K562 (cell line): ENCODE measurements at regions not wholly inside any gene's neighbourhood (a gene's known extent, or its start where the extent isn't known, plus 50 kb on each side); places are given as distances from the start of the nearest gene placed in this dataset.

Experiments
- ATAC-seq: fragments of 200-7000 bp; cut with Tn5 transposase; 3 replicates; pipeline ENCODE4 v1.9.1; 2020; ENCODE audit warnings: moderate library complexity
- BruUV-seq: library from RNA; stranded (reverse); fragments of 400-500 nt; replicated peaks from 2 replicates; lab custom pipeline; 2021; lab: Mats Ljungman, UMichigan
- CTCF ChIA-PET: fragments of 300-600 bp; formaldehyde crosslinking; extraction: SDS; loops from one replicate; lab custom pipeline; 2021; ENCODE audit warnings: low intra/inter-chr PET ratio; lab: Yijun Ruan, JAX
- POLR2A ChIA-PET: fragments of 300-600, 350-650 bp; sonication (Branson Sonifier 250); formaldehyde crosslinking; extraction: SDS; loops from one replicate; lab custom pipeline; 2021; ENCODE audit warnings: antibody characterized with exemption, inconsistent platforms; lab: Yijun Ruan, JAX
- DNase-seq, 4 experiments: peaks; one replicate each; pipeline versions ENCODE4 v3.0.0 to v3.0.0-alpha.2; 2011 to 2018; ENCODE audit warnings: low spot score in 3 of 4, mixed read lengths in 3 of 4; ENCODE audit errors: extremely low read depth in 1 of 4
- FAIRE-seq: peaks from 2 replicates; lab custom pipeline; 2011; peaks lifted over from hg19 to GRCh38; lab: Jason Lieb, UNC
- H2AFZ ChIP-seq: 2 replicates; pipeline ENCODE4 v1.6.0; 2011; ENCODE audit warnings: low read depth, low read length, control low read depth, inconsistent platforms
- H3K27ac ChIP-seq: fragments of 200-600 bp; 3 replicates; pipeline ENCODE4 v1.8.0; 2011; ENCODE audit warnings: low read depth, mild to moderate bottlenecking, control low read depth, inconsistent platforms, low read length, moderate library complexity, mixed read lengths; ENCODE audit errors: extremely low read depth
- H3K27me3 ChIP-seq, 2 experiments: fragments of 300-600 bp in 1 of 2; 2 replicates in 1 of 2; 3 replicates in 1 of 2; pipeline versions ENCODE4 v1.6.0 to v1.8.0; 2011; ENCODE audit warnings: inconsistent platforms in 2 of 2, low read length in 2 of 2, mild to moderate bottlenecking in 1 of 2, mixed read lengths in 1 of 2, moderate library complexity in 1 of 2; ENCODE audit not compliant: control insufficient read depth in 2 of 2, insufficient read depth in 2 of 2
- H3K36me3 ChIP-seq: fragments of 300-600 bp; 3 replicates; pipeline ENCODE4 v1.8.0; 2011; ENCODE audit warnings: mild to moderate bottlenecking, low read length, inconsistent platforms; ENCODE audit not compliant: control insufficient read depth, insufficient read depth
- H3K4me1 ChIP-seq, 2 experiments: fragments of 200-600 bp in 1 of 2; replicated peaks in 1 of 2; 2 replicates in 1 of 2; 3 replicates in 1 of 2; pipeline versions ENCODE4 v1.5.1 to v1.8.0; 2011; ENCODE audit warnings: inconsistent platforms in 2 of 2, low read length in 2 of 2, mild to moderate bottlenecking in 1 of 2, mixed read lengths in 1 of 2, moderate library complexity in 1 of 2; ENCODE audit not compliant: control insufficient read depth in 2 of 2, insufficient read depth in 2 of 2
- H3K4me2 ChIP-seq: 2 replicates; pipeline ENCODE4 v1.6.1; 2011; ENCODE audit warnings: low read length, control low read depth, inconsistent platforms, mixed read lengths; ENCODE audit not compliant: insufficient read depth
- H3K4me3 ChIP-seq: fragments of 200-600 bp; sonication (generic), shearing (Covaris generic); 2 replicates; pipeline ENCODE4 v1.5.1; 2016; ENCODE audit warnings: control low read depth, inconsistent platforms
- H3K79me2 ChIP-seq: fragments of 200-600 bp; 3 replicates; pipeline ENCODE4 v1.8.0; 2011; ENCODE audit warnings: low read length, inconsistent platforms; ENCODE audit not compliant: control insufficient read depth, insufficient read depth
- H3K9ac ChIP-seq, 2 experiments: 2 replicates each; pipeline versions ENCODE4 v1.6.0 to v1.6.1; 2011; ENCODE audit warnings: low read depth in 2 of 2, low read length in 2 of 2, control low read depth in 1 of 2, inconsistent platforms in 1 of 2, mild to moderate bottlenecking in 1 of 2, mixed read lengths in 1 of 2; ENCODE audit not compliant: insufficient read depth in 1 of 2
- H3K9me1 ChIP-seq: one replicate; pipeline ENCODE4 v1.6.0; 2011; ENCODE audit warnings: inconsistent platforms, mild to moderate bottlenecking, low read length, moderate library complexity; ENCODE audit not compliant: control insufficient read depth, insufficient read depth
- H3K9me3 ChIP-seq: replicated peaks from 2 replicates; pipeline ENCODE4 v1.5.1; 2011; ENCODE audit warnings: low read depth, low read length, inconsistent platforms; ENCODE audit not compliant: control insufficient read depth, insufficient read depth
- H4K20me1 ChIP-seq: replicated peaks from 2 replicates; pipeline ENCODE4 v1.6.1; 2011; ENCODE audit warnings: low read length, inconsistent platforms, mixed read lengths; ENCODE audit not compliant: control insufficient read depth, insufficient read depth
- BHLHE40 ChIP-seq: IDR thresholded peaks from 2 replicates; pipeline ENCODE4 v1.6.1; 2011; ENCODE audit warnings: low read length, improper control_type of control experiment
- DDX20 ChIP-seq: fragments of 450-650 bp; IDR thresholded peaks from 2 replicates; pipeline ENCODE4 v1.6.1; 2016; ENCODE audit warnings: missing genetic modification characterization, low read depth, mild to moderate bottlenecking, missing compliant biosample characterization, moderate library complexity
- DIDO1 ChIP-seq: fragments of 450-650 bp; IDR thresholded peaks from 2 replicates; pipeline ENCODE4 v1.6.1; 2016; ENCODE audit warnings: low read depth, missing biosample characterization, missing genetic modification characterization
- EHMT2 ChIP-seq: fragments of 450-650 bp; IDR thresholded peaks from 2 replicates; pipeline ENCODE4 v1.6.1; 2018; ENCODE audit warnings: antibody characterized with exemption
- ERF ChIP-seq: fragments of 450-650 bp; formaldehyde crosslinking; IDR thresholded peaks from 2 replicates; pipeline ENCODE4 v1.4.0; 2020; ENCODE audit warnings: mild to moderate bottlenecking, mixed read lengths
- ESRRA ChIP-seq: fragments of 450-650 bp; IDR thresholded peaks from 2 replicates; pipeline ENCODE4 v1.6.1; 2014; ENCODE audit warnings: low read depth, mild to moderate bottlenecking, moderate library complexity, borderline replicate concordance
- EWSR1 ChIP-seq: fragments of 450-650 bp; IDR thresholded peaks from 2 replicates; pipeline ENCODE4 v1.6.1; 2018; ENCODE audit warnings: borderline replicate concordance, mild to moderate bottlenecking, low read depth, moderate library complexity; ENCODE audit not compliant: partially characterized antibody
- FIP1L1 ChIP-seq: fragments of 200-400 bp; formaldehyde crosslinking; IDR thresholded peaks from 2 replicates; pipeline ENCODE4 v1.6.1; 2018; ENCODE audit warnings: mild to moderate bottlenecking, low read depth, low read length; ENCODE audit not compliant: poor library complexity, severe bottlenecking
- GTF2F1 ChIP-seq: IDR thresholded peaks from 2 replicates; pipeline ENCODE4 v1.6.1; 2011; ENCODE audit warnings: low read depth, low read length, improper control_type of control experiment
- JUNB ChIP-seq: fragments of 450-650 bp; formaldehyde crosslinking; conservative IDR thresholded peaks from 2 replicates; pipeline ENCODE4 v1.4.0; 2020; ENCODE audit warnings: mild to moderate bottlenecking
- SP2 ChIP-seq: IDR thresholded peaks from 2 replicates; pipeline ENCODE4 v1.6.1; 2011; ENCODE audit warnings: mild to moderate bottlenecking, low read depth, low read length, moderate library complexity; ENCODE audit not compliant: poor library complexity, severe bottlenecking; ENCODE audit errors: extremely low read depth
- ZBTB1 ChIP-seq: sonication (generic); formaldehyde crosslinking; IDR thresholded peaks from 2 replicates; pipeline ENCODE4 v1.8.1; 2023; ENCODE audit warnings: missing genetic modification reagents, low read depth, mild to moderate bottlenecking, borderline replicate concordance
- ZFPM2 ChIP-seq: fragments of 250-450 bp; sonication (Bioruptor Pico); IDR thresholded peaks from 2 replicates; pipeline ENCODE4 v1.5.1; 2022; ENCODE audit warnings: mild to moderate bottlenecking
- ZNF165 ChIP-seq: fragments of 250-450 bp; sonication (Bioruptor Pico); IDR thresholded peaks from 2 replicates; pipeline ENCODE4 v1.4.0; 2020; ENCODE audit warnings: borderline replicate concordance
- ZNF23 ChIP-seq: fragments of 250-450 bp; sonication (Bioruptor Pico); IDR thresholded peaks from 2 replicates; pipeline ENCODE4 v1.4.0; 2020; ENCODE audit warnings: mild to moderate bottlenecking
- WGBS: fragments of 100-300 bp; shearing (Covaris generic); methylation state at CpG from one replicate; pipeline ENCODE4 v1.1.6; 2016; ENCODE audit warnings: low coverage, mixed read lengths; ENCODE audit not compliant: insufficient coverage; ENCODE audit errors: missing lambda C conversion rate; 5-methylcytosine and 5-hydroxymethylcytosine counted together
- in situ Hi-C: fragments of 300-500 bp; cut with MboI; formaldehyde crosslinking; loops from 4 replicates; pipeline ENCODE4 v1.15.0; 2018; ENCODE audit warnings: inconsistent platforms, mixed read lengths
- intact Hi-C: fragments of 100-400 bp; cut with micrococcal nuclease; formaldehyde crosslinking; loops from 2 replicates; pipeline ENCODE4 v1.14.2; 2022

DNA sequence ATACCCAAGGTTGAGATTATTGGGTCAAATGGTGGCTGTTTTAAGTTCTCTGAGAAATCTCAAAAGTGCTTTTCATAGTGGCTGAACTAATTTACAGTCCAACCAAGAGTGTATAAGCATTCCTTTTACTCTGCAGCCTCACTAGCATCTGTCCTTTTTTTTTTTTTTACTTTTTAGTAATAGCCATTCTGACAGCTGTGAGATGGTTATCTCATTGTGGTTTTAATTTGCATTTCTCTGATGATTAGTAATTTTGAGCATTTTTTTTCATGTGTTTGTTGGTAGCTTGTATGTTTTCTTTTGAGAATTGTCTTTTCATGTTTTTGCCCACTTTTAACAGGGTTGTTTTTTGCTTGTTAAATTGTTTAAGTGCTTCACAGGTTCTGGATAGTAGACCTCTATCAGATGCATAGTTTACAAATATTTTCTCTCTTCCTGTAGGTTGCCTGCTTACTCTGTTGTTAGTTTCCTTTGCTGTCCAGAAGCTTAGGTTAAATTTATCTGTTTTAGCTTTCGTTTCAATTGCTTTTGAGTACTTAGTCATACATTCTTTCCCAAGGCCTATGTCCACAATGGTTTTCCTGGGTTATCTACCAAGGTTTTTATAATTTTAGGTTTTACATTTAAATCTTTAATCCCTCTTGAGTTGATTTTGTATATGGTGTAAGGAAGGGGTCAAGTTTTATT, 881.3 kb upstream of the SEL1L start:
- H3K27me3 ChIP-seq, result no peaks in the 10 kb centered on the region
- H3K4me2 ChIP-seq, result no peak overlapping the region
- no peak overlapping the region for H3K9ac ChIP-seq
- no peak overlapping the region for H2AFZ ChIP-seq
- no peaks in the 10 kb centered on the region for H3K9me3 ChIP-seq
- H3K4me3 ChIP-seq, result no peak overlapping the region
- ATAC-seq (no peak), FAIRE-seq (no peak), DNase-seq (no peak)
- 0% methylated on average over 1 of the region's 1 CpG for WGBS
- H3K4me1 ChIP-seq, result no peaks in the 10 kb centered on the region
- no TSS peak for BruUV-seq
- intact Hi-C loops, result no loop called here
- in situ Hi-C loops, result no loop called here
- no peaks in the 10 kb centered on the region for H4K20me1 ChIP-seq
- no peaks in the 10 kb centered on the region for H3K36me3 ChIP-seq
- TF ChIP-seq DDX20 (tag) (no peak), FIP1L1 (no peak), ZBTB1 (no peak), EWSR1 (no peak), EHMT2 (no peak), ZFPM2 (CRISPR knock-in tag) (no peak), ZNF165 (CRISPR knock-in tag) (no peak), ZNF23 (CRISPR knock-in tag) (no peak), ESRRA (no peak), ERF (no peak), DIDO1 (no peak), SP2 (no peak), GTF2F1 (no peak), JUNB (no peak), BHLHE40 (no peak)
- no peak overlapping the region for H3K27ac ChIP-seq
- H3K9me1 ChIP-seq, result no peaks in the 10 kb centered on the region
- POLR2A ChIA-PET, result no interaction called here
- CTCF ChIA-PET, result no interaction called here
- H3K79me2 ChIP-seq, result no peaks in the 10 kb centered on the region
